ENCODE measurements at regions not wholly inside any gene's neighbourhood (a gene's known extent, or its start where the extent isn't known, plus 50 kb on each side); places are given as distances from the start of the nearest gene placed in this dataset.

GRCh38 chr20:24116611-24117010, 128.0 kb upstream of the GGTLC1 start:
- Histone ChIP-seq H3K27me3 (peaks cover 0 to 47% (median 15%) of the 10 kb centered on the region in 7 donors), H3K9me3 (no peaks in the 10 kb centered on the region), H3K4me1 (peaks cover 0 to 6% (median 0%) of the 10 kb centered on the region in 9 donors), H3K4me3 (no peak overlapping the region), H3K27ac (no peak overlapping the region), H3K36me3 (no peaks in the 10 kb centered on the region)
- no peak for TF ChIP-seq CTCF (IDR thresholded peaks at IDR 0.05)
- DNase-seq: no peak
- intact Hi-C loops (cut with DNase I): no loop called here
- no peak for ATAC-seq
- WGBS, 2 donors: 71 to 79% methylated on average over 4 of the region's 4 CpGs

GRCh38 chr20:24112360-24112759, 123.8 kb upstream of the GGTLC1 start:
- Histone ChIP-seq H3K36me3 (no peaks in the 10 kb centered on the region), H3K27me3 (peaks cover 0 to 30% (median 17%) of the 10 kb centered on the region in 7 donors), H3K27ac (no peak overlapping the region), H3K4me1 (no peaks in the 10 kb centered on the region), H3K9me3 (no peaks in the 10 kb centered on the region), H3K4me3 (no peak overlapping the region)
- DNase-seq (no peak), ATAC-seq (no peak)
- no peak for TF ChIP-seq CTCF (IDR thresholded peaks at IDR 0.05)
- intact Hi-C loops (cut with DNase I): no loop called here
- 91 to 92% methylated on average over 7 of the region's 7 CpGs for WGBS, 2 donors

- WGBS, 2 donors: 74 to 76% methylated on average over 5 of the region's 5 CpGs
Measured at GRCh38 chr20:24111858-24112257, 123.3 kb upstream of the GGTLC1 start.

GRCh38 chr20:24109537-24109936, 121.0 kb upstream of the GGTLC1 start:
- Histone ChIP-seq H3K27me3 (peaks cover 0 to 20% (median 7%) of the 10 kb centered on the region in 7 donors), H3K4me1 (no peaks in the 10 kb centered on the region), H3K27ac (no peak overlapping the region), H3K36me3 (no peaks in the 10 kb centered on the region), H3K4me3 (no peak overlapping the region), H3K9me3 (no peaks in the 10 kb centered on the region)
- TF ChIP-seq CTCF (IDR thresholded peaks at IDR 0.05): no peak
- no peak for DNase-seq
- intact Hi-C loops (cut with DNase I): loop anchor here in 3 of 10 donors (10.0 kb wide), 2 partner anchors 65 to 105 kb away; no protein-coding TSS in a partner anchor
- 90 to 93% methylated on average over 10 of the region's 10 CpGs for WGBS, 2 donors
- ATAC-seq: no peak

More at GRCh38 chr20:24111858-24112257, 123.3 kb upstream of the GGTLC1 start:
- Histone ChIP-seq H3K9me3 (no peaks in the 10 kb centered on the region), H3K36me3 (no peaks in the 10 kb centered on the region), H3K27me3 (peaks cover 0 to 30% (median 12%) of the 10 kb centered on the region in 7 donors), H3K4me3 (no peak overlapping the region), H3K4me1 (no peaks in the 10 kb centered on the region), H3K27ac (no peak overlapping the region)
- TF ChIP-seq CTCF (IDR thresholded peaks at IDR 0.05): no peak
- no peak for DNase-seq
- intact Hi-C loops (cut with DNase I): no loop called here
- no peak for ATAC-seq

Data from heart right ventricle (tissue), 16 donors.